GM23338 (cell line): ENCODE measurements at regions not wholly inside any gene's neighbourhood (a gene's known extent, or its start where the extent isn't known, plus 50 kb on each side); places are given as distances from the start of the nearest gene placed in this dataset.

Experiments
- ATAC-seq: fragments of 200-7000 bp; cut with Tn5 transposase; 3 replicates; pipeline ENCODE4 v1.9.1; 2020
- DNase-seq: peaks from one replicate; pipeline ENCODE4 v3.0.0-alpha.2; 2015; ENCODE audit warnings: low spot score
- H2AFZ ChIP-seq: fragments of 200-600 bp; sonication (generic); 2 replicates; pipeline ENCODE4 v1.8.0; 2016; ENCODE audit warnings: antibody characterized with exemption, mild to moderate bottlenecking, moderate library complexity
- H3F3A ChIP-seq: fragments of 200-600 bp; sonication (generic); replicated peaks from 2 replicates; pipeline ENCODE4 v1.8.0; 2017; ENCODE audit warnings: antibody characterized with exemption, mixed run types, low read depth
- H3K27ac ChIP-seq: fragments of 200-600 bp; sonication (generic); 2 replicates; pipeline ENCODE4 v1.6.1; 2016; ENCODE audit warnings: low read depth
- H3K27me3 ChIP-seq: fragments of 200-600 bp; sonication (generic); 2 replicates; pipeline ENCODE4 v1.8.0; 2016; ENCODE audit warnings: mild to moderate bottlenecking, mixed run types, moderate library complexity; ENCODE audit not compliant: insufficient read depth
- H3K36me3 ChIP-seq: fragments of 200-600 bp; sonication (generic); 2 replicates; pipeline ENCODE4 v1.8.0; 2016; ENCODE audit warnings: mild to moderate bottlenecking; ENCODE audit not compliant: insufficient read depth
- H3K4me1 ChIP-seq: fragments of 200-600 bp; sonication (generic); 2 replicates; pipeline ENCODE4 v1.8.0; 2016; ENCODE audit warnings: mild to moderate bottlenecking, moderate library complexity; ENCODE audit not compliant: insufficient read depth
- H3K4me2 ChIP-seq: fragments of 200-600 bp; sonication (generic); 2 replicates; pipeline ENCODE4 v1.7.1; 2017; ENCODE audit warnings: mixed run types
- H3K4me3 ChIP-seq: fragments of 200-600 bp; sonication (generic); 2 replicates; pipeline ENCODE4 v1.6.1; 2016; ENCODE audit warnings: mixed run types
- H3K79me2 ChIP-seq: fragments of 200-600 bp; sonication (generic); replicated peaks from 2 replicates; pipeline ENCODE4 v1.8.0; 2017; ENCODE audit warnings: mild to moderate bottlenecking; ENCODE audit not compliant: insufficient read depth
- H3K9me2 ChIP-seq: fragments of 200-600 bp; sonication (generic); 2 replicates; pipeline ENCODE4 v1.8.0; 2017; ENCODE audit not compliant: insufficient read depth
- H4K20me1 ChIP-seq: fragments of 200-600 bp; sonication (generic); replicated peaks from 2 replicates; pipeline ENCODE4 v1.8.0; 2017; ENCODE audit warnings: mild to moderate bottlenecking; ENCODE audit not compliant: insufficient read depth
- H3K27ac Mint-ChIP-seq: 2 replicates; pipeline ENCODE4 v1.8.0; 2020; ENCODE audit warnings: inconsistent platforms, mild to moderate bottlenecking, moderate library complexity, mixed read lengths
- H3K27me3 Mint-ChIP-seq: 3 replicates; pipeline ENCODE4 v1.8.0; 2022; ENCODE audit warnings: low read depth, mild to moderate bottlenecking, moderate library complexity, mixed read lengths, inconsistent platforms; ENCODE audit not compliant: insufficient read depth, poor library complexity
- H3K36me3 Mint-ChIP-seq: 3 replicates; pipeline ENCODE4 v1.8.0; 2021; ENCODE audit warnings: low read depth, mild to moderate bottlenecking, inconsistent platforms, moderate library complexity, mixed read lengths
- H3K4me1 Mint-ChIP-seq: 3 replicates; pipeline ENCODE4 v1.8.0; 2020; ENCODE audit warnings: mild to moderate bottlenecking, inconsistent platforms, mixed read lengths
- H3K4me3 Mint-ChIP-seq: 3 replicates; pipeline ENCODE4 v1.8.0; 2021; ENCODE audit warnings: moderate library complexity, mild to moderate bottlenecking, inconsistent platforms, mixed read lengths
- H3K9me3 Mint-ChIP-seq: 3 replicates; pipeline ENCODE4 v1.8.0; 2020; ENCODE audit warnings: moderate library complexity, mild to moderate bottlenecking, inconsistent platforms, mixed read lengths
- CREB1 ChIP-seq: fragments of 250-450 bp; sonication (Bioruptor Pico); IDR thresholded peaks from 2 replicates; pipeline ENCODE4 v1.5.0; 2020; ENCODE audit warnings: low read depth, mild to moderate bottlenecking, moderate library complexity
- EZH2 ChIP-seq: fragments of 200-600 bp; sonication (generic); IDR thresholded peaks from one replicate; pipeline ENCODE4 v1.8.0; 2017; ENCODE audit warnings: antibody characterized with exemption, mild to moderate bottlenecking, low read depth; ENCODE audit not compliant: unreplicated experiment
- EZH2phosphoT487 ChIP-seq: fragments of 200-600 bp; sonication (generic); IDR thresholded peaks from one replicate; pipeline ENCODE4 v1.8.1; 2018; ENCODE audit warnings: antibody characterized with exemption; ENCODE audit not compliant: unreplicated experiment
- JUNB ChIP-seq: IDR thresholded peaks from one replicate; pipeline ENCODE4 v1.6.1; 2016; ENCODE audit warnings: antibody characterized with exemption; ENCODE audit not compliant: unreplicated experiment
- NANOG ChIP-seq: IDR thresholded peaks from 2 replicates; pipeline ENCODE4 v1.6.1; 2016; ENCODE audit warnings: antibody characterized with exemption, borderline replicate concordance
- POLR2AphosphoS5 ChIP-seq: IDR thresholded peaks from 2 replicates; pipeline ENCODE4 v1.6.1; 2016; ENCODE audit warnings: antibody characterized with exemption, low read depth
- ZNF114 ChIP-seq: fragments of 250-450 bp; sonication (Bioruptor Pico); IDR thresholded peaks from 2 replicates; pipeline ENCODE4 v1.5.0; 2020; ENCODE audit warnings: mild to moderate bottlenecking, moderate library complexity
- ZNF331 ChIP-seq: fragments of 250-450 bp; sonication (Bioruptor Pico); IDR thresholded peaks from 2 replicates; pipeline ENCODE4 v1.5.0; 2020; ENCODE audit warnings: low read depth, mild to moderate bottlenecking, moderate library complexity
- TF ChIP-seq, protein P1 (sequence below): IDR thresholded peaks from 2 replicates; pipeline ENCODE4 v1.6.1; 2016; ENCODE audit warnings: antibody characterized with exemption
- TF ChIP-seq, protein P2 (sequence below): IDR thresholded peaks from one replicate; pipeline ENCODE4 v1.6.1; 2018; ENCODE audit warnings: antibody characterized with exemption; ENCODE audit not compliant: unreplicated experiment
- TF ChIP-seq, protein P3 (sequence below), 2 experiments: fragments of 200-600 bp in 1 of 2; sonication (generic) in 1 of 2; conservative IDR thresholded peaks; 2 replicates each; pipeline versions ENCODE4 v1.5.1 to v1.6.1; 2016 to 2017; ENCODE audit warnings: antibody characterized with exemption in 2 of 2, low read depth in 2 of 2, mild to moderate bottlenecking in 2 of 2, moderate library complexity in 1 of 2

DNA sequence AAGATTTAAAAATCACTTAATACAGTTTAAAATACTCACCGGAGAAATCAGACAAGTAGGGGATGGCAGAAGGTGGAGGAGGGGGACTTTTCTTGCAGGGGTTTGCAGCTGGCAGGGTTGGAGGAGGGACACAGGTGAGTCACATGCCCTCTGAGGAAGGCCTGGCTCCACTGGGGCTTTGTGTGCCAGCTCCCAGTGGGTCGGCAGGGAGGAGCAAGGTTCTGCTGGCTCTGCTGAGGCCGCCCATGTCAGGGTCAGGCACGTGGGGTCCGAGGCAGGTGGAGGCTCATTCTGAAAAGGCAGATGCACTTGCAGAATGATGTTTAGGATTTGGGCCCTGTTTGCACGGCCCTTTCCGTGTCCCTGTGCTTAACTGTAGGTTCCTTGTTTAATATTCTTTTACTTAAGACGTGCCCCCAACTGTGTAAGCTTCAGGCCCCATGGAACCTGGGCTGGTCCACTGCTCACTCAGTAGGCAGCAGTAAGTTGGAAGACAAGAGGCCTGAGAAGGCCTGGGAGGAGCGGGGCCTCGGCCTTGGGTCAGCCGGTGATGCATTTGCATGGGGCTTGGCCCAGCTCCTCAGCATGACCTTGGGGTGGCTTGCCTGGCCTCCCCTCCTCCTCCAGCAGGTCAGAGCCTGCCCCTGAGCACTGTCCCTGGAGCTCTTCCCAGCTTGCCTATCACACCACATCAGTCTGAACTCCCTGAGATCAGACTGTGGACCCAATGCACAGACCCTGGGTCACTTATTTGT is 141.0 kb downstream of the GLI2 start:
- H3K4me1 Mint-ChIP-seq: peaks cover 63% of the 10 kb centered on the region
- Histone ChIP-seq H3K27me3 (no peaks in the 10 kb centered on the region), H3K27ac (no peak overlapping the region), H3K9me2 (no peaks in the 10 kb centered on the region), H2AFZ (no peak overlapping the region), H4K20me1 (peaks cover 32% of the 10 kb centered on the region), H3K4me2 (no peak overlapping the region), H3K4me1 (peaks cover 16% of the 10 kb centered on the region), H3K79me2 (peaks cover 92% of the 10 kb centered on the region), H3F3A (no peaks in the 10 kb centered on the region), H3K4me3 (no peak overlapping the region), H3K36me3 (no peaks in the 10 kb centered on the region)
- TF ChIP-seq EZH2phosphoT487 (no peak), EZH2 (no peak), JUNB (no peak), NANOG (no peak), POLR2AphosphoS5 (no peak), ZNF331 (no peak), CREB1 (CRISPR knock-in tag) (no peak), ZNF114 (no peak)
- TF ChIP-seq, protein P1, sequence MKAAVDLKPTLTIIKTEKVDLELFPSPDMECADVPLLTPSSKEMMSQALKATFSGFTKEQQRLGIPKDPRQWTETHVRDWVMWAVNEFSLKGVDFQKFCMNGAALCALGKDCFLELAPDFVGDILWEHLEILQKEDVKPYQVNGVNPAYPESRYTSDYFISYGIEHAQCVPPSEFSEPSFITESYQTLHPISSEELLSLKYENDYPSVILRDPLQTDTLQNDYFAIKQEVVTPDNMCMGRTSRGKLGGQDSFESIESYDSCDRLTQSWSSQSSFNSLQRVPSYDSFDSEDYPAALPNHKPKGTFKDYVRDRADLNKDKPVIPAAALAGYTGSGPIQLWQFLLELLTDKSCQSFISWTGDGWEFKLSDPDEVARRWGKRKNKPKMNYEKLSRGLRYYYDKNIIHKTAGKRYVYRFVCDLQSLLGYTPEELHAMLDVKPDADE: no peak
- TF ChIP-seq, protein P2, sequence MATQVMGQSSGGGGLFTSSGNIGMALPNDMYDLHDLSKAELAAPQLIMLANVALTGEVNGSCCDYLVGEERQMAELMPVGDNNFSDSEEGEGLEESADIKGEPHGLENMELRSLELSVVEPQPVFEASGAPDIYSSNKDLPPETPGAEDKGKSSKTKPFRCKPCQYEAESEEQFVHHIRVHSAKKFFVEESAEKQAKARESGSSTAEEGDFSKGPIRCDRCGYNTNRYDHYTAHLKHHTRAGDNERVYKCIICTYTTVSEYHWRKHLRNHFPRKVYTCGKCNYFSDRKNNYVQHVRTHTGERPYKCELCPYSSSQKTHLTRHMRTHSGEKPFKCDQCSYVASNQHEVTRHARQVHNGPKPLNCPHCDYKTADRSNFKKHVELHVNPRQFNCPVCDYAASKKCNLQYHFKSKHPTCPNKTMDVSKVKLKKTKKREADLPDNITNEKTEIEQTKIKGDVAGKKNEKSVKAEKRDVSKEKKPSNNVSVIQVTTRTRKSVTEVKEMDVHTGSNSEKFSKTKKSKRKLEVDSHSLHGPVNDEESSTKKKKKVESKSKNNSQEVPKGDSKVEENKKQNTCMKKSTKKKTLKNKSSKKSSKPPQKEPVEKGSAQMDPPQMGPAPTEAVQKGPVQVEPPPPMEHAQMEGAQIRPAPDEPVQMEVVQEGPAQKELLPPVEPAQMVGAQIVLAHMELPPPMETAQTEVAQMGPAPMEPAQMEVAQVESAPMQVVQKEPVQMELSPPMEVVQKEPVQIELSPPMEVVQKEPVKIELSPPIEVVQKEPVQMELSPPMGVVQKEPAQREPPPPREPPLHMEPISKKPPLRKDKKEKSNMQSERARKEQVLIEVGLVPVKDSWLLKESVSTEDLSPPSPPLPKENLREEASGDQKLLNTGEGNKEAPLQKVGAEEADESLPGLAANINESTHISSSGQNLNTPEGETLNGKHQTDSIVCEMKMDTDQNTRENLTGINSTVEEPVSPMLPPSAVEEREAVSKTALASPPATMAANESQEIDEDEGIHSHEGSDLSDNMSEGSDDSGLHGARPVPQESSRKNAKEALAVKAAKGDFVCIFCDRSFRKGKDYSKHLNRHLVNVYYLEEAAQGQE: no peak
- TF ChIP-seq, protein P3, sequence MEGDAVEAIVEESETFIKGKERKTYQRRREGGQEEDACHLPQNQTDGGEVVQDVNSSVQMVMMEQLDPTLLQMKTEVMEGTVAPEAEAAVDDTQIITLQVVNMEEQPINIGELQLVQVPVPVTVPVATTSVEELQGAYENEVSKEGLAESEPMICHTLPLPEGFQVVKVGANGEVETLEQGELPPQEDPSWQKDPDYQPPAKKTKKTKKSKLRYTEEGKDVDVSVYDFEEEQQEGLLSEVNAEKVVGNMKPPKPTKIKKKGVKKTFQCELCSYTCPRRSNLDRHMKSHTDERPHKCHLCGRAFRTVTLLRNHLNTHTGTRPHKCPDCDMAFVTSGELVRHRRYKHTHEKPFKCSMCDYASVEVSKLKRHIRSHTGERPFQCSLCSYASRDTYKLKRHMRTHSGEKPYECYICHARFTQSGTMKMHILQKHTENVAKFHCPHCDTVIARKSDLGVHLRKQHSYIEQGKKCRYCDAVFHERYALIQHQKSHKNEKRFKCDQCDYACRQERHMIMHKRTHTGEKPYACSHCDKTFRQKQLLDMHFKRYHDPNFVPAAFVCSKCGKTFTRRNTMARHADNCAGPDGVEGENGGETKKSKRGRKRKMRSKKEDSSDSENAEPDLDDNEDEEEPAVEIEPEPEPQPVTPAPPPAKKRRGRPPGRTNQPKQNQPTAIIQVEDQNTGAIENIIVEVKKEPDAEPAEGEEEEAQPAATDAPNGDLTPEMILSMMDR (conservative IDR thresholded peaks at IDR 0.05; ENCODE audit: low read depth in 2 of 2): no peak
- DNase-seq (no peak), ATAC-seq (peak; percentile 9; the same call in 2 of the 3 replicates)
- H3K27ac Mint-ChIP-seq: no peak overlapping the region
- H3K9me3 Mint-ChIP-seq: no peaks in the 10 kb centered on the region
- no peaks in the 10 kb centered on the region for H3K36me3 Mint-ChIP-seq
- peaks cover 25% of the 10 kb centered on the region for H3K27me3 Mint-ChIP-seq
- H3K4me3 Mint-ChIP-seq: no peak overlapping the region; the same call in 2 of the 3 replicates
